Head of caudate nucleus (tissue), 42 donors: ENCODE measurements at regions not wholly inside any gene's neighbourhood (a gene's known extent, or its start where the extent isn't known, plus 50 kb on each side); places are given as distances from the start of the nearest gene placed in this dataset.
"Not testable (repeated sequence)": the region's sequence is repeated elsewhere in the genome, so short reads cannot be mapped to it uniquely, and the experiment has no call there.

Experiments
- DNase-seq, 42 donors: peaks; one replicate each; pipeline versions ENCODE4 v3.0.0 to v3.0.0-alpha.2; 2020 to 2021; ENCODE audit warnings: mixed read lengths in 7 of 42
- intact Hi-C: fragments of 100-400 bp; cut with DNase I; formaldehyde crosslinking; loops from one replicate; pipeline ENCODE4 v1.15.0; 2022

GRCh38 chr1:221548942-221549341, 192.9 kb downstream of the DUSP10 start:
- no peak for DNase-seq

GRCh38 chr1:221549815-221550214, 192.1 kb downstream of the DUSP10 start:
- no peak for DNase-seq
- intact Hi-C loops = loop anchor here (10.0 kb wide), 1 partner anchor 195 kb away; the partner anchor contains the start of gene DUSP10

More at GRCh38 chr1:221548942-221549341, 192.9 kb downstream of the DUSP10 start:
- intact Hi-C loops = loop anchor here (10.0 kb wide), 1 partner anchor 196 kb away; the partner anchor contains the start of gene DUSP10

GRCh38 chr1:221552792-221553191, 189.1 kb downstream of the DUSP10 start:
- intact Hi-C loops, DNase-seq: not testable (repeated sequence)

GRCh38 chr1:221555689-221556433, 186.0 kb downstream of the DUSP10 start:
- intact Hi-C loops = no loop called here
- no peak for DNase-seq

- intact Hi-C loops = no loop called here
- no peak for DNase-seq
These were observed 185.5 kb downstream of the DUSP10 start for GRCh38 chr1:221556435-221556834.

- intact Hi-C loops = no loop called here
- no peak for DNase-seq
These were observed 184.9 kb downstream of the DUSP10 start for GRCh38 chr1:221557013-221557412.

- intact Hi-C loops = no loop called here
- no peak for DNase-seq
These were observed 183.5 kb downstream of the DUSP10 start for GRCh38 chr1:221558396-221558795.

- intact Hi-C loops = no loop called here
- DNase-seq = no peak
These were observed 182.0 kb downstream of the DUSP10 start for GRCh38 chr1:221559911-221560310.

- intact Hi-C loops = no loop called here
- DNase-seq = no peak
These were observed 179.1 kb downstream of the DUSP10 start for GRCh38 chr1:221562542-221563475.

GRCh38 chr1:221563476-221563921, 178.4 kb downstream of the DUSP10 start:
- intact Hi-C loops = no loop called here
- no peak for DNase-seq

GRCh38 chr1:221564891-221565290, 177.0 kb downstream of the DUSP10 start:
- no peak for DNase-seq
- intact Hi-C loops = no loop called here

- DNase-seq = no peak
- intact Hi-C loops = no loop called here
These were observed 176.2 kb downstream of the DUSP10 start for GRCh38 chr1:221565711-221566110.

GRCh38 chr1:221567859-221568507, 173.9 kb downstream of the DUSP10 start:
- intact Hi-C loops = no loop called here
- no peak for DNase-seq

- DNase-seq = no peak
- intact Hi-C loops = no loop called here
These were observed 168.1 kb downstream of the DUSP10 start for GRCh38 chr1:221573756-221574155.

- no peak for DNase-seq
- intact Hi-C loops = no loop called here
These were observed 167.4 kb downstream of the DUSP10 start for GRCh38 chr1:221574529-221574928.

- no peak for DNase-seq
- intact Hi-C loops = no loop called here
These were observed 166.3 kb downstream of the DUSP10 start for GRCh38 chr1:221575605-221576004.

- intact Hi-C loops = no loop called here
- no peak for DNase-seq
These were observed 165.6 kb downstream of the DUSP10 start for GRCh38 chr1:221576268-221576667.

GRCh38 chr1:221583465-221583864, 158.4 kb downstream of the DUSP10 start:
- intact Hi-C loops = no loop called here
- DNase-seq = no peak

GRCh38 chr1:221587013-221587412, 154.9 kb downstream of the DUSP10 start:
- DNase-seq, intact Hi-C loops: not testable (repeated sequence)
